ENCODE measurements at regions not wholly inside any gene's neighbourhood (a gene's known extent, or its start where the extent isn't known, plus 50 kb on each side); places are given as distances from the start of the nearest gene placed in this dataset.

GRCh38 chr18:44041961-44042360 lies 638.7 kb upstream of the SETBP1 start:
- Histone ChIP-seq H3K36me3 (no peaks in the 10 kb centered on the region), H3K9me3 (no peaks in the 10 kb centered on the region), H3K27ac (no peak overlapping the region), H3K4me3 (no peak overlapping the region), H3K27me3 (no peaks in the 10 kb centered on the region), H3K4me1 (no peaks in the 10 kb centered on the region)
- DNase-seq, result no peak
- TF ChIP-seq CTCF (IDR thresholded peaks at IDR 0.05) (no peak), POLR2A (IDR thresholded peaks at IDR 0.05) (no peak)

DNA sequence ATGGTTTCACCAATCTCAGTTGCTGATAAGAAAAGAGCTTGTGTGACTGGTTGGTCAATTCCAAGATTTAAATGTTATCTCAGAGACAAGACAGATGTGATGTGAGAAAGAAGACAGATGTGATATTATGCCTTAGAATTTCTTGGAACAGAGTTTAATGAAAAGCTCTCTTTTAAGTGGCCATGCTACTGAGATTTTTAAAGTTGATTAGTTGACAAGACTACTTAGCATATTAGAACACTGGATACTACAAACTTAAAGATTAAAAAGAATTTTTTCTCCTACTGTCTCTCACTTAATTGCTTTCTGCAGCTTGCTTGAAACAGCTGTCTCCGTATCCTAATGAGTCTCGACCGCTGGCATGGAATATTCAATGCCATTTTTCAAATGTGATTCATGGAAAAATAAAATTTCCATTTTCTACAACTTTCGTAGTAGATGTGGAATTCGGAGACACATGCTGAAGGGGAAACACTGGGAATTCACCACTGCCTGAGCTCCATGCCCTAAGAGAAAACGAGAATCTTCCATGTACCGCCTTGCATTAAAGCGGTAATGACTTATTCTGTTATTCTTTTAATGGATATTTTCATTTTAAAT lies 634.2 kb upstream of the SETBP1 start:
- H3K4me3 ChIP-seq, result no peak overlapping the region
- H3K27ac ChIP-seq, result no peak overlapping the region
- H3K9me3 ChIP-seq, result no peaks in the 10 kb centered on the region
- DNase-seq, result no peak
- TF ChIP-seq POLR2A (IDR thresholded peaks at IDR 0.05), result no peak
- TF ChIP-seq CTCF (IDR thresholded peaks at IDR 0.05), result no peak
- H3K4me1 ChIP-seq, result no peaks in the 10 kb centered on the region
- no peaks in the 10 kb centered on the region for H3K36me3 ChIP-seq
- H3K27me3 ChIP-seq, result no peaks in the 10 kb centered on the region

DNA sequence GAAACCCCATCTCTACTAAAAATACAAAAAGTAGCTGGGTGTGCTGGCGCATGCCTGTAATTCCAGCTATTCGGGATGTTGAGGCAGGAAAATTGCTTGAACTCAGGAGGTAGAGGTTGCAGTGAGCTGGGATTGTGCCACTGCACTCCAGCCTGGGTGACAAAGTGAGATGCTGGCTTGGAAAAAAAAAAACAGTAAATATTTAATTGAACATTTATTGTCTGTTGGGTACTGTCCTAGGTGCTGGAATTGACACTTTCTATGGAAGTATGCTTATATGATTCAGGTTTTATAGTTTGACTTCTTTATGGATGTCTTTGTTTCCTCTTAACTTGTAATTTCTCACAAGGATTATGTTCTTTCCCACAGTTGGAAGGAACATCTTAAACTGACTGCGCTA lies 633.1 kb upstream of the SETBP1 start:
- Histone ChIP-seq H3K27me3 (no peaks in the 10 kb centered on the region), H3K4me3 (no peak overlapping the region), H3K27ac (no peak overlapping the region), H3K9me3 (no peaks in the 10 kb centered on the region), H3K4me1 (no peaks in the 10 kb centered on the region), H3K36me3 (no peaks in the 10 kb centered on the region)
- DNase-seq, result no peak
- no peak for TF ChIP-seq POLR2A (IDR thresholded peaks at IDR 0.05)
- no peak for TF ChIP-seq CTCF (IDR thresholded peaks at IDR 0.05)

DNA sequence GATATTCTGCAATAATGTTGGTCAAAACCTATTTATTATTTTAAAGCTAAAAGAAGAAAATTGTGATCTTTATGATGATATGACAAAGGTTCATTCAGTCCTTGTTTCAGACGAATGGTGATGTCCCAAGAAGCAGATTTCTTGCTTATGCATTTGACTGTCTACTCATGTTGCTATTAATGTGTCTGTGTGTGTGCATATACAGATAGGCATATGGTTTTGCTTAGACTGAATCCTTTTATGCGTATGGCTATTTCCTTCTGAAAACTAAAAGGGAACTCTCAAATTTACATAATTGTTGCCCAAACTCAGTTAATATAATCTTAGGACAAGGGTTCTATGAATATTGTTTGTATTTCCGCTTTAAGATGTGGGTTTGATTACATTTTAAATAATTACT lies 632.3 kb upstream of the SETBP1 start:
- TF ChIP-seq POLR2A (IDR thresholded peaks at IDR 0.05) (no peak), CTCF (IDR thresholded peaks at IDR 0.05) (no peak)
- DNase-seq, result no peak
- Histone ChIP-seq H3K27me3 (no peaks in the 10 kb centered on the region), H3K9me3 (no peaks in the 10 kb centered on the region), H3K4me3 (no peak overlapping the region), H3K36me3 (no peaks in the 10 kb centered on the region), H3K4me1 (no peaks in the 10 kb centered on the region), H3K27ac (no peak overlapping the region)

DNA sequence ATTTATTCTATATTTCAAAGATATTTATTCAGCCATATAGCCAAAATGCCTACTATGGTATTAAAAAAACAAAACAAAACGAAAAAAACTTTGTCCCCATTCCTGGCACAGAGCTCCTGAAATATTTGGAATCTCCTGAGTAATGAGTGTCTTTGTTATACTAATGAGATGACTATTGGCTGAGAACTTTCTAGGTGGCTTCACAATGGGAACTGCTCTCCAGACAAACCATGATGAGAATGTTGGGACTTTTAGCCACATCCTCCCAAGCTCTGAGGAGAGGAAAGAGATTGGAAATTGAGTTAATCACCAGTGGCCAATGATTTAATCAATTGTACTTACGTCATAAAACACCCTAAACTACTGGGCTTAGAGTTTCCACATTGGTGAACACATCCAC lies 631.8 kb upstream of the SETBP1 start:
- no peaks in the 10 kb centered on the region for H3K4me1 ChIP-seq
- no peaks in the 10 kb centered on the region for H3K27me3 ChIP-seq
- H3K9me3 ChIP-seq, result no peaks in the 10 kb centered on the region
- no peak overlapping the region for H3K4me3 ChIP-seq
- no peaks in the 10 kb centered on the region for H3K36me3 ChIP-seq
- no peak overlapping the region for H3K27ac ChIP-seq
- no peak for DNase-seq
- no peak for TF ChIP-seq POLR2A (IDR thresholded peaks at IDR 0.05)
- no peak for TF ChIP-seq CTCF (IDR thresholded peaks at IDR 0.05)

DNA sequence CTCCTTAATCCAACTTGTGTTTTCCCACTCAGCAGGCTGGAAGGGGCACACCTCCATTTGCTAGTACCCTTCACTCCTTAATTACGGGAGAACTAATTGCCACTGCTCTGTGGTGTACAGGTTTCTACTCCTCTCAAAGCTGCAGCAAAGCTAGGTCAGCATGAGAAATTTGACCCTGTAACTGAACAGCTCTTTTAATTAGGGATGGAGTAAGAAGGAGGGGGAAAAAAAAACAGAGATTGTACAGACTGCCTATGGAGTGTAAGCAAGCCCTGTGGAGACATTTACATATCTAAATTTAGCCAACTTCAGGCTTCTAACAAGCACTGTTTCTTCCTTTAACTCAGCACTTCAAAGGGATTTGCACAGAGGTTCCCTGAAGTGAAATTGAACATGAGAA lies 629.7 kb upstream of the SETBP1 start:
- H3K4me3 ChIP-seq, result no peak overlapping the region
- no peak for DNase-seq
- no peak for TF ChIP-seq CTCF (IDR thresholded peaks at IDR 0.05)
- no peak for TF ChIP-seq POLR2A (IDR thresholded peaks at IDR 0.05)
- H3K36me3 ChIP-seq, result no peaks in the 10 kb centered on the region
- no peaks in the 10 kb centered on the region for H3K4me1 ChIP-seq
- H3K27me3 ChIP-seq, result no peaks in the 10 kb centered on the region
- H3K9me3 ChIP-seq, result no peaks in the 10 kb centered on the region
- H3K27ac ChIP-seq, result no peak overlapping the region

All from Peyer's patch (tissue), 4 donors.